ENCODE measurements at regions not wholly inside any gene's neighbourhood (a gene's known extent, or its start where the extent isn't known, plus 50 kb on each side); places are given as distances from the start of the nearest gene placed in this dataset.

GRCh38 chr2:8595811-8596600, 85.8 kb upstream of the ID2 start:
- no peak for DNase-seq (ENCODE audit: low read depth in 2 of 2)
- no peak for TF ChIP-seq CTCF (IDR thresholded peaks at IDR 0.05; ENCODE audit: low read depth, low read length)
- H3K4me3 ChIP-seq (replicated peaks in 1 of 2; ENCODE audit: low read depth in 2 of 2, low read length in 2 of 2), result no peak overlapping the region

GRCh38 chr2:8597094-8597493, 84.8 kb upstream of the ID2 start:
- no peak for TF ChIP-seq CTCF (IDR thresholded peaks at IDR 0.05; ENCODE audit: low read depth, low read length)
- H3K4me3 ChIP-seq (replicated peaks in 1 of 2; ENCODE audit: low read depth in 2 of 2, low read length in 2 of 2), result no peak overlapping the region
- no peak for DNase-seq (ENCODE audit: low read depth in 2 of 2)

- H3K4me3 ChIP-seq (replicated peaks in 1 of 2; ENCODE audit: low read depth in 2 of 2, low read length in 2 of 2), result no peak overlapping the region
- no peak for DNase-seq (ENCODE audit: low read depth in 2 of 2)
- TF ChIP-seq CTCF (IDR thresholded peaks at IDR 0.05; ENCODE audit: low read depth, low read length), result no peak
Measured at GRCh38 chr2:8597559-8598225, 84.2 kb upstream of the ID2 start.

GRCh38 chr2:8598295-8599165, 83.3 kb upstream of the ID2 start:
- DNase-seq (ENCODE audit: low read depth in 2 of 2), result peak; percentile 88 to 96
- H3K4me3 ChIP-seq (replicated peaks in 1 of 2; ENCODE audit: low read depth in 2 of 2, low read length in 2 of 2), result no peak overlapping the region
- TF ChIP-seq CTCF (IDR thresholded peaks at IDR 0.05; ENCODE audit: low read depth, low read length), result no peak

- no peak overlapping the region for H3K4me3 ChIP-seq (replicated peaks in 1 of 2; ENCODE audit: low read depth in 2 of 2, low read length in 2 of 2)
- TF ChIP-seq CTCF (IDR thresholded peaks at IDR 0.05; ENCODE audit: low read depth, low read length), result no peak
- no peak for DNase-seq (ENCODE audit: low read depth in 2 of 2)
Measured at GRCh38 chr2:8599421-8600242, 82.2 kb upstream of the ID2 start.

- no peak for DNase-seq (ENCODE audit: low read depth in 2 of 2)
- no peak overlapping the region for H3K4me3 ChIP-seq (replicated peaks in 1 of 2; ENCODE audit: low read depth in 2 of 2, low read length in 2 of 2)
- TF ChIP-seq CTCF (IDR thresholded peaks at IDR 0.05; ENCODE audit: low read depth, low read length), result no peak
Measured at GRCh38 chr2:8600456-8600855, 81.4 kb upstream of the ID2 start.
